GM19372 (cell line): ENCODE measurements at regions not wholly inside any gene's neighbourhood (a gene's known extent, or its start where the extent isn't known, plus 50 kb on each side); places are given as distances from the start of the nearest gene placed in this dataset.
"Not testable (repeated sequence)": the region's sequence is repeated elsewhere in the genome, so short reads cannot be mapped to it uniquely, and the experiment has no call there.

Source experiments
- ATAC-seq: cut with Tn5 transposase; IDR thresholded peaks from one replicate; pipeline ENCODE4 v1.9.1; 2021; ENCODE audit warnings: mild to moderate bottlenecking, low read depth, moderate library complexity; ENCODE audit not compliant: unreplicated experiment

DNA sequence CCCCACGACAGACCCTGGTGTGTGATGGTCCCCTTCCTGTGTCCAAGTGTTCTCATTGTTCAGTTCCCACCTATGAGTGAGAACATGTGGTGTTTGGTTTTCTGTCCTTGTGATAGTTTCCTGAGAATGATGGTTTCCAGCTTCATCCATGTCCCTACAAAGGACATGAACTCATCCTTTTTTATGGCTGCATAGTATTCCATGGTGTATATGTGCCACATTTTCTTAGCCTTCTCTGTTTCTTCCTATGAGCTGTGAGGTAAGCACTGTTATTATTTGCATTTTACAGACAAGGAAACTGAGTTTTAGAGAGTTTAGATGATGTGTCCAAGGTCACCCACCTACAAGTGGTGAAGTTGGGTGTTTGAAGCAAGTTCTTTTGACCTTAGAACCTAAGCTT is 51.1 kb upstream of the BNC1 start:
- not testable (repeated sequence) for ATAC-seq

DNA sequence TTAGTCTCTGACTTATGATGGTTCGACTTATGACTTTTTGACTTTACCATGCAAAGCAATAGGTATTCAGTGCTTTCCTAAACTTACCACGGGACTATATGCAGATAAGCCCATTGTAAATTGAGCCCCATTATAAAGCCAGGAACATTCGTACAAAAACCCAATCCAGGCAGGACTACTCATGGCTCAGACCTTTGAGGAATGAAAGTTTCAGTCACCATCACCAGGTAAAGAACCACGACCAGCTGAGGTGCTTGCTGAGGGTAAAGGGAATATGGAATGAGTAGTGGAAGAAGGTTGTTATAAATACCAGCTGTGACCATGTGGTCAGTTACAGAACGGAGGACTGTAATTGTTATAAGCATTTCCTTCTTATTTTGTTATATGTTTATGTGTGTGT is 54.9 kb upstream of the BNC1 start:
- ATAC-seq, result no peak

DNA sequence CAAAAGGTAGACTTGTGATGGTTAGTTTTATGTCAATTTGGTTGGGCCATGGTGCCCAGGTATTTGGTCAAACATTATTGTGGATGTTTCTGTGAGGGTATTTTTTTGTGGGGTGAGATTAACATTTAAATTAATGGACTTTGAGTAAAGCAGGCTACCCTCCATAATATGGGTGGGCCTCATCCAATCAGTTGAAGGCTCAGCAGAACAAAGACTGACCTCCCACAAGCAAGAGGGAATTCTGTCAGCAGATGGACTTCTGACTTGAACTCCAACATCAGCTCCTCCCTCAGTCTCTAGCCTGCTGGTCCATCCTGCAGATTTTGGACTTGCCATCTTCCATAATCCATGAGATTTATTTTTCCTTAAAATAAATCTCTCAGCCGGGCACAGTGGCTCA is 55.6 kb upstream of the BNC1 start:
- no peak for ATAC-seq

DNA sequence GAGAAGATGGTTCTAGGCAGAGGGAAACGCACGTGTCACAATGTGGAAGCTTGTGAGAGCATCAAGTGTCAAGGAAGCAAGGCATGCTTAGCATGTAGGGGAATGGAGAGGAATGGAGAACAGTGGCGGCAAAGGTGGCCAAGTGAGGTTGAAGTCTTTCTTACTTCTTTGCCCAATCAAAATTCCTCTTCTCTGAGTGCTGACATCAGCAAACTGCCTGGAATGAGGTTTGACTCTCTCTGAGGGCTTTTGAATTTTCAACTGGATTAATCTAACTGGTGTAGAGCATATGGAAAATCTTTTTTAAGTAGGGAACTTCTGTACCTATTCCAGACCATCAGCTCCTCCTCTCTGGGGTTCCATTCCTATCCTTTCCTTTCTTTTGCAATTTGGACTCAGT is 61.9 kb upstream of the BNC1 start:
- no peak for ATAC-seq

DNA sequence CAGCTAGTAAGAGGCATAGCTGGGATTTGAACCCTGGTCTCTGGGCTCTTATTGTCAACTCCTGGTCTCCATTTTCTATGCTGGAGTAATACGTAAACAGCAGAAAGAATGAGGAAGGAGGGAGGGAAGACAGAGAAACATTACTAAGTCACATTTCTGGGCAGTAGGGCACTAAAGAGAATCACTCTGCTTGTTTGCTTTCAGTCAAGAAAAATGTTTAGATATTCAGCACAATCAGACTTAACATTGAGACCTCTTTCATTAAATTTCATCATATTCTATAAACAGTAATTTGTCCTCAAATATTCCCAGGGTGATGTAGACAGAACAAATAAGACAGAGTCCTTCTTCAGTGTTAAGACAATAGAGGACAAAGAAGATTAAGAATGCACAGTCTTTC is 67.7 kb upstream of the BNC1 start:
- no peak for ATAC-seq

DNA sequence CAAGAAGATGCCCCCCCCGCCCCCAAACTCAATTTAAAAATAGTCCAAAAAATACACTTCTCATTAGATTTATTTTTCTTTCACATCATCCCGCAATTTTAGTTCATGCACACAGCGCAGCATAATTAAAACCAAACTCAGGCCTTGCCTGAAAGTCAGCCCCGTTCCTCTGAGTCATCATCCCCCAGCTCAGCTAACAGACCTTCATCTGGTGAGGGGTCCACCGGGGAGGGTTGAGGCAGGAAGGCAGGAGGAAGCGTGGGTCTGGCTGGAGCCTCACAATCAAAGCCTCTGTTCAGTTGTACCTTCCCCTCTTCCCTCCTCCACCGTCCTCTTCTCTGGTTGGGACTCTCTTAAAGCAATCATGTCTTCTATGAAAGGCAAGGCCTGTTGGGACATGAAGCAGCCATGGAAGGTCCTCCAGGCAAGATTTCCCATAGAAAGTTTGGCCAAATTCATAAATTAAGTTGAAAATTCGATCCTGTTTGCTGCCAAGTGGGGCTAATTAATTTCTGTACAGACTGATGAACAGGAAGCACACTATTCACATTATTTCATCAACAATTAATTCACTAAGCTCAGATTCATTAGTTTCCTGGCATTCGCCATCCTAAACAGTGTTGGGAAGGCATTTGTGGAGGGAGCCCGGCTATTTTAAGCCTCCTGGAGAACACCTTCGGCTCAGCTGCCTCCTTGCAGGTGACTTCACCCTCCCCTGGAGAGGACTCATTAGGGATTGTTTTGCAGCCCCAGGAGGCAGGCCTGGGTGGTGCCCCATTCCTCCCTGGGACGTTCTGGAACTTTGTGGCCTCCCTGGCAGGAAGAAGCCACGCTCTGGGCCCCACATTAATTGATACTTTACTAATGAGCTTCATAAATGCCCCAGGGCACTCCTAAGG is 72.3 kb upstream of the BNC1 start:
- ATAC-seq, result no peak

DNA sequence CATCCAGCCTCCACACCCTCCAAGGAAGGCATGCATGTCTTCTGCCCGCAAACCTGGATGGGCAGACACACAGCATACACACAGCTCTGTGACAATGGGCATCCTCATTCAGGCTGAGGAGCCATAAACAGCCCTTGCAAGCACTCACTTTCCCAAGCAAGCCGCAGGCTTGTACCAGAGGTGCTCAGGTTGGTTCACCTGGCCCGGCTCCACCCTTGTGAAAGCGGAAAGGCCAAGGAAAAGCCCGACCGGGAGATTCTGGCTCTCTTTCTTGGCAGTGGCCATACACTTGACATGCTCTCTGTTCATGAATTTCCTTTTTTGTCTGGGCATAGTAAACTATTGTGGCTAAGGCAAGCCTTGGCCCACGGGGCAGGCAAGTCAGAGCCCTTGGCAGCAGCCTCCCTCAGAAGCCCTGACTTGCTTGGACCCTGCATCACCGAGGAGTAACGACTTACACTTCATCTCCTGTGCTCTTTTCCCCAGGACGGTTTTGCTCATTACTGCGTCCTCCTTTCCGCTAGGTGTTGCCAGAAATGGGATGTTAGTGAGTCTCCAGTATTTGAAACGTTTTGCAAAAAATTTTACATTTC is 74.6 kb upstream of the BNC1 start:
- ATAC-seq, result no peak

DNA sequence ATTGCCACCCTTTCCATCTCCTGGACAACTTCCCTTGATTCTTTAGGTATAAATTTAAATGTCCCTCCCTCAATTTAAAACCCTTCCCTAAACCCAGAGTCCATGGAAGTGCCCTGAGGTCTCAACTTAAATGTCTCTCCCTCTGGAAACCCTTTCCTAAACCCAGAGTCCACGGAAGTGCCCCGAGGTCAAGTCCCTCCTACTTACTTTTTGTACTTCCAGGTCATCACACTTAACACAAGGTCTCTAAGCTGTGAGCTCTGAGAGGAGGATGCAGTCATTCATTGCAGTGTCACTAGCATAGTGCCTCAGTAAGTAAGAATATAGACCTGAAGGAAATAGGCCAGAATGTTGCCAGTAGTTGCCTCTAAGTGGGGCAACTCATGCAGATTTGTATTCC is 78.2 kb upstream of the BNC1 start:
- ATAC-seq, result no peak

DNA sequence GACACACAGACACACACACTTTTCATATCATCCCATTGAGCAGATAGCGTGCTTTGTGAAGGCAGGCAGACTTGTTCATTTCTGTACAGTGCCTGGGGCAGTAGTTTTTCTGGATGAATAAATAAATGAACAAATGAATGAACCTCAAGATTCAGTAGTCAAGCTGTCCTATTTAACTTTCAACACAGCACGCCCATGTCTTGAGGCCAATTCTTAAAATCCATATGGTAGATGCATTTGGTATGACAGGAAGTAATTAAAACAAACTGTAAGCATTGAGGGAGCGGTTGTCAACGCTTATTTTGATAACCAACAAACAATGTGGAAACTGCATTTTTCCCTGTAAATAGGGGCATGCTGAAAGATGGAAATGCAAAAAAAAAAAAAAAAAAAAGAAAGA is 80.0 kb upstream of the BNC1 start:
- ATAC-seq, result no peak

DNA sequence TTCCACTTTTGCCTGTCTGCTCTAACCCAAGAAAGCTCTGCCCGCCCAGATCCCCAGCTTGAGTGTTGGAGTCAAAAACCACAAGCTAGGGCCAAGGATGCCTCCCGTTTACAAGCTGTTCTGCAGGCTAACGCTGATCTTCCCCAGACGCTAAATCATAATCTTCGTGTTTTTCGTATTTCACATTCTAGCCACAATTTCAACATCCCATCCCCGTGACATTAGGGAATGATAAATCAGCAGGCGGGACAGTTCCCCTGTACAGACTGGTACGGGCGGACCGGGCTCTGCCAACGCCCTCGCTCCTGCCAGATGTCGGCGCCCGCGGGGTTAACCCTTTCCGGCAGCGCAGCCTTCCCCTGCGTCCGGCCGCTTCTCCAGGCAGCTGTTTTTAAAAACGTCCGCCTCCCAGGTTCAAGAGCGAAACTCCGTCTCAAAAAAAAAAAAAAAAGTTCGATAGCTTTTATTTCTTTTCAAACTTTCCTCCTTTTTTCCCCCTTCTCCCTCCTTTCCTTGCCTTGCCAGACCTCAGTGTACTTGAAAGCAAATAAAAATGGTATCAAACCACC is 81.0 kb upstream of the BNC1 start:
- ATAC-seq, result no peak

DNA sequence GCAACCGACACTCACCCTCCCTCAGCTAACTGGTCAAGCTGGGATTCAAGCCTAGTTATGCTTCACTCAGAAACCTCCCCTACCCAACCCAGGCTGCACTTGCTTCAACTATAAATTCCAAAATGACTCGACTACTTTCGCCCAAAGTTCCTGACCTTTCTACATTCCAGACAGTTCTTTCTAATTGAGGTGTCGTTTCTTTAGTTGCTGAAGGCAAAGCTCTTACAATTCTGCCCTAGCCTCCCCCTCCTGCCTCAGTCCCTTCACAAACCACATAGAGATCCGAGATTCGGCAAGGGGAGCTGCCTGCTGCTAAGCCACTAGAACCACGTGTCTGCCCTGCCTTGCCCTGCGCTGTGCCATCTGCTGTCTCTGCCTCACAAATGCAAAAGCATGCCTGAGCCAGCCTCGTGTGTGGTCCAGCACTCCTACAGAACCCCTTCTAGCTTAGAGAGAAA is 74.7 kb upstream of the SH3GL3 start:
- no peak for ATAC-seq

DNA sequence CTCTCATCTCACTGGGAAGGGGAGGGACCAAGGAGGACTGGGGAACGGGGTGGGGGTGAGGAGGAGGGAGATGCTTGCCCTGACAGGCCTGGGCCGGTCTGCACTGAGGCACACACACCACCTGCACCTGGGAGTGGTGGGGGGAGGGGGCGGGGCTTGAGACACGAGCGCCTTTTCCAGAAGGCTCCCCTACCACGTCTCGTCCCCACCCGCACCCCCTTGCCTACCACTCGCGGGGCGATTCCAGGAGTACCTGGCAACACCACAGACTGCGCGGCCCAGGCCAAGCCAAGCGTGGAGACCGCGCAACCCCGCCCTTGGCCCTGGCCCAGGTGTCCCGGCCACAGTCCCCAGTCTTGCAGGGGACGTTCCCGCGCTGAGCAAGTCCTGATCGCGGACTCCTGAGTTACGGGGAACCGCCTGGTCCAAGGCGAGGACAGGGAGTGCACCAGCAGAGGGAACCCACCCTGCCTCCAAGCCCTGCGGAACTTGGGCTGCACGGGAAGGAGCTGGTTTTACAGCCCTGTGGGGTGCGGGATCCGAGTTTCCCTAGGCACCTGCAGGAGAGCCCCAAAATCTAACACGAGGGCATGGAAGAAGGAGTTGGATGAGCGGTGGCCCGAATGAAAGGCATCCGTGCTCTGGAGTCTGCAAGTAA is 68.1 kb upstream of the SH3GL3 start:
- ATAC-seq, result no peak

DNA sequence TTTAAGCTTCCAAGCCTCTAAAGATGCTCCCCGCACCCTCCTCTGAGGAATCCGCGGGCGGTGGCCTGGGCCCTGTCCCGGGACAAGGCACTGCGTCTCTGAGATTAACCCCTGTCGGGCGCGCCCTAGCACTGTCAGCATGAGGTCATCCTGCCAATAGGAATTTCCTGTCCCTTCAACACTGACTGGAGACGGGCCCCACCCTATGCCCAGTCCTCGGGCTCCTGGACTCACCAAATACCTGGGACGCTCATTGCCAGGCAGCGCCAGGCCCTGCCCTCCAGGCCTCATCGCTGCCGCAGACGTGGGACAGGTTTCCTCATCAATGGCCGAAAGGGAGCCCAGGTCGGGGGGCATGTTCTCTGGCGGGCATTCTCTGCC is 67.6 kb upstream of the SH3GL3 start:
- no peak for ATAC-seq

DNA sequence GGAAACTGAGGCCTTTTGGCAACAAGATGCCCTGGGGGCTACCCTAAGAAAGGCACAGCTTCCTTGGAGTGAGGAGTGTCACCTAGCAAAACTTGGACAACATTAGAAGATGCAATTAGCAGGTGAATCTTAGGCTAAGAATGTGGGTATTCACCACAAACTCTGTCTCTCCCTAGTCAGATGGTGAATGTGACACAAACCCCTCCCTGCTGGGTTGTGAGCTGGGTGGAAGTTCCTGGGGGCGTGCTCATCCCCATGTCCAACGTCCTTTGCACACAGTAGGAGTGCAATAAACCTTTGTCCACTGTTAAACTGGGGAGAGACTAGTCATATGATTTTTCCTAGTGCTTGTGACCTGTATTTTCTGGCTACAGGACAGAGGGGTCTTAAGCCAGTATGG is 67.1 kb upstream of the SH3GL3 start:
- ATAC-seq, result no peak

DNA sequence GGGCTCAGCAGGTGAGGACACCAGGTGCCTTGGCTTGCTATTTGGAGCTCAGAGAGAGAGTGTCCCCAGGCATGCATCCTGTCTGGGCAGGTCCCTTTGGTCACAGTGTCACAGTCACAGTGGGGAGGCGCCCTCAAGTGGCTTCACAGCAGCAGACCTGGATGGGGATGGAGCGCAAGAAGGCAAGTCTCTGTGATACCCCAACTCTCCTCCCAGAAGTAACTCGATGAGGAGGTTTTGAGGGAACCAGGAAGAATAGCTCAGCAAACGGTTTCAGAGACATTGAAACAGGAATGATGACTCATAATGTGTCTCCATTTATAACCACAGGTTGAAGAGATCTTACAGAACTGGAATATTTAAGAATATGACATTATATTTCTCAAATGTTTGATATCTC is 66.5 kb upstream of the SH3GL3 start:
- peak; percentile 95 for ATAC-seq

DNA sequence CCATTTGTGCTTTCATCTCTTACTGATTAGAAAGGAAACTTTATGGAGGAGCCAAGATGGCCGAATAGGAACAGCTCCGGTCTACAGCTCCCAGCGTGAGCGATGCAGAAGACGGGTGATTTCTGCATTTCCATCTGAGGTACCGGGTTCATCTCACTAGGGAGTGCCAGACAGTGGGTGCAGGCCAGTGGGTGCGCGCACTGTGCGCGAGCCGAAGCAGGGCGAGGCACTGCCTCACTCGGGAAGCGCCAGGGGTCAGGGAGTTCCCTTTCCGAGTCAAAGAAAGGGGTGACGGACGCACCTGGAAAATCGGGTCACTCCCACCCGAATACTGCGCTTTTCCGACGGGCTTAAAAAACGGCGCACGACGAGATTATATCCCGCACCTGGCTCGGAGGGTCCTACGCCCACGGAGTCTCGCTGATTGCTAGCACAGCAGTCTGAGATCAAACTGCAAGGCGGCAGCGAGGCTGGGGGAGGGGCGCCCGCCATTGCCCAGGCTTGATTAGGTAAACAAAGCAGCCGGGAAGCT is 63.5 kb upstream of the SH3GL3 start:
- not testable (repeated sequence) for ATAC-seq

DNA sequence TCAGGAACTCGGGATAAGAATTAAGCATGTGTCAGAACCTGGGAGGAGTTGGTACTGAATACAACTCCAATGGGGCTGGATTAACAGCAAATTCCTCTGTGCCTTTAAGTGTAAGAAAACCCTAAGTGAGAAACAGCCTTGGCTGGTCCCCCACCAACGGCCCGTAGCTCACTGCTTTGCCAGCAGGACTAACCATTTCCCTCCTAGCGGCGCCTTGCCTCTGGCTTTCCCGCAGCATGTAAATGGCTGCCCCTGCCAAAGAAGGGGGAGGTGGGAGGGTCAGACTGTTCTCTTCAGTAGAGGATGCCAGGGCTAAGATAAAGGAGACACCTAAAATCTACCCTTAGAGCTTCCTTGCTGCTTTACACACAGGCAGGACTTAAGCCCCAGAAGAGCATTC is 51.0 kb upstream of the SH3GL3 start:
- no peak for ATAC-seq
